Esophagus muscularis mucosa (tissue), 4 donors: ENCODE measurements at regions not wholly inside any gene's neighbourhood (a gene's known extent, or its start where the extent isn't known, plus 50 kb on each side); places are given as distances from the start of the nearest gene placed in this dataset.

Source experiments
- DNase-seq: peaks from one replicate; pipeline ENCODE4 v3.0.0-alpha.2; 2017; ENCODE audit errors: extremely low spot score
- H3K27ac ChIP-seq, 4 donors: fragments of 200-600 bp; sonication (generic); replicated peaks in 1 of 4; 1 replicate in 3 of 4; 2 replicates in 1 of 4; pipeline ENCODE4 v1.5.1; 2016 to 2019; ENCODE audit warnings: mild to moderate bottlenecking in 1 of 4
- H3K27me3 ChIP-seq, 4 donors: fragments of 200-600 bp; sonication (generic); one replicate each; pipeline versions ENCODE4 v1.5.1 to v1.6.0; 2016 to 2019
- H3K36me3 ChIP-seq, 4 donors: fragments of 200-600 bp; sonication (generic); one replicate each; pipeline ENCODE4 v1.5.1; 2016 to 2019
- H3K4me1 ChIP-seq, 4 donors: fragments of 200-600 bp; sonication (generic); one replicate each; pipeline ENCODE4 v1.5.1; 2016 to 2019
- H3K4me3 ChIP-seq, 4 donors: fragments of 200-600 bp; sonication (generic); 1 replicate in 2 of 4; 2 replicates in 2 of 4; pipeline ENCODE4 v1.5.1; 2016 to 2019; ENCODE audit warnings: mild to moderate bottlenecking in 4 of 4, moderate library complexity in 1 of 4
- H3K9me3 ChIP-seq, 4 donors: fragments of 200-600 bp; sonication (generic); 1 replicate in 3 of 4; 2 replicates in 1 of 4; pipeline ENCODE4 v1.5.1; 2016 to 2019
- EP300 ChIP-seq: sonication (generic); formaldehyde crosslinking; IDR thresholded peaks from one replicate; pipeline ENCODE4 v1.6.1; 2017; ENCODE audit warnings: antibody characterized with exemption
- POLR2A ChIP-seq: fragments of 450-650 bp; IDR thresholded peaks from one replicate; pipeline ENCODE4 v1.6.1; 2017; ENCODE audit warnings: antibody characterized with exemption, moderate library complexity, mild to moderate bottlenecking, low read depth
- POLR2AphosphoS5 ChIP-seq, 2 donors: sonication (generic); formaldehyde crosslinking; IDR thresholded peaks; one replicate each; pipeline ENCODE4 v1.6.1; 2017; ENCODE audit warnings: antibody characterized with exemption in 2 of 2
- WGBS: methylation state at CpG from one replicate; pipeline ENCODE4 v1.1.5; 2018; 5-methylcytosine and 5-hydroxymethylcytosine counted together
- intact Hi-C: fragments of 100-400 bp; cut with DNase I; formaldehyde crosslinking; loops from one replicate; pipeline ENCODE4 v1.15.1; 2023
- TF ChIP-seq, protein P1 (sequence below), 3 experiments: fragments of 200-600 bp in 2 of 3; fragments of 450-650 bp in 1 of 3; sonication (generic) in 2 of 3; IDR thresholded peaks; one replicate each; pipeline ENCODE4 v1.5.1; 2017 to 2019; ENCODE audit warnings: antibody characterized with exemption in 3 of 3, mild to moderate bottlenecking in 2 of 3, moderate library complexity in 1 of 3

GRCh38 chr1:244980605-244981004, 116.3 kb upstream of the HNRNPU start:
- Histone ChIP-seq H3K36me3 (peaks cover 0 to 3% (median 0%) of the 10 kb centered on the region in 4 donors), H3K4me1 (no peaks in the 10 kb centered on the region), H3K27me3 (no peaks in the 10 kb centered on the region), H3K4me3 (no peak overlapping the region), H3K27ac (no peak overlapping the region), H3K9me3 (no peaks in the 10 kb centered on the region)
- intact Hi-C loops, result no loop called here
- TF ChIP-seq EP300, result no peak
- no peak for TF ChIP-seq POLR2A
- TF ChIP-seq, protein P1, sequence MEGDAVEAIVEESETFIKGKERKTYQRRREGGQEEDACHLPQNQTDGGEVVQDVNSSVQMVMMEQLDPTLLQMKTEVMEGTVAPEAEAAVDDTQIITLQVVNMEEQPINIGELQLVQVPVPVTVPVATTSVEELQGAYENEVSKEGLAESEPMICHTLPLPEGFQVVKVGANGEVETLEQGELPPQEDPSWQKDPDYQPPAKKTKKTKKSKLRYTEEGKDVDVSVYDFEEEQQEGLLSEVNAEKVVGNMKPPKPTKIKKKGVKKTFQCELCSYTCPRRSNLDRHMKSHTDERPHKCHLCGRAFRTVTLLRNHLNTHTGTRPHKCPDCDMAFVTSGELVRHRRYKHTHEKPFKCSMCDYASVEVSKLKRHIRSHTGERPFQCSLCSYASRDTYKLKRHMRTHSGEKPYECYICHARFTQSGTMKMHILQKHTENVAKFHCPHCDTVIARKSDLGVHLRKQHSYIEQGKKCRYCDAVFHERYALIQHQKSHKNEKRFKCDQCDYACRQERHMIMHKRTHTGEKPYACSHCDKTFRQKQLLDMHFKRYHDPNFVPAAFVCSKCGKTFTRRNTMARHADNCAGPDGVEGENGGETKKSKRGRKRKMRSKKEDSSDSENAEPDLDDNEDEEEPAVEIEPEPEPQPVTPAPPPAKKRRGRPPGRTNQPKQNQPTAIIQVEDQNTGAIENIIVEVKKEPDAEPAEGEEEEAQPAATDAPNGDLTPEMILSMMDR (IDR thresholded peaks at IDR 0.05), result no peak
- no peak for TF ChIP-seq POLR2AphosphoS5 (IDR thresholded peaks at IDR 0.05)
- WGBS, result 89% methylated on average over 7 of the region's 7 CpGs
- DNase-seq, result no peak

DNA sequence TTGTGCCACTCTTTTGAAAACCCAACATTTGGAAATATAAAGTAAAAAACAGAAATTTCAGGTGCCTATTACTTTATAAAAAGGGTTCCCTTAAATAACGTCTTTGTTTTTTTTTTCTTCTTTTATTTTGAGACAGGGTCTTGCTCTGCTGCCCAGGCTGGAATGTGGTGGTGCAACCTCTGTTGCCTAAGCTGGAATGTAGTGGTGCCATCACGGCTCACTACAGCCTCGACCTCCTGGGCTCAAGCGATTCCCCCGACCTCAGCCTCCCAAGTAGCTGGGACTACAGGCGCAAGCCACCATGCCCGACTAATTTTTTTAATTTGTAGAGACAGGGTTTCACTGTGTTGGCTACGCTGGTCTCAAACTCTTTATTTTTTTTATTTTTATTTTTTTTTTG, 110.2 kb upstream of the HNRNPU start:
- Histone ChIP-seq H3K4me1 (peaks cover 5 to 12% (median 8%) of the 10 kb centered on the region in 4 donors), H3K4me3 (no peak overlapping the region), H3K9me3 (no peaks in the 10 kb centered on the region), H3K36me3 (no peaks in the 10 kb centered on the region), H3K27ac (no peak overlapping the region), H3K27me3 (peaks cover 0 to 6% (median 0%) of the 10 kb centered on the region in 4 donors)
- DNase-seq, result no peak
- intact Hi-C loops, result no loop called here
- TF ChIP-seq POLR2AphosphoS5 (IDR thresholded peaks at IDR 0.05) (no peak), EP300 (no peak)
- WGBS, result 77% methylated on average over 8 of the region's 8 CpGs

GRCh38 chr1:244974106-244974505, 109.8 kb upstream of the HNRNPU start:
- Histone ChIP-seq H3K27ac (no peak overlapping the region), H3K36me3 (no peaks in the 10 kb centered on the region), H3K4me3 (no peak overlapping the region), H3K27me3 (peaks cover 0 to 6% (median 0%) of the 10 kb centered on the region in 4 donors), H3K9me3 (no peaks in the 10 kb centered on the region), H3K4me1 (peaks cover 6 to 12% (median 9%) of the 10 kb centered on the region in 4 donors)
- WGBS, result 54% methylated on average over 2 of the region's 2 CpGs
- intact Hi-C loops, result no loop called here
- no peak for TF ChIP-seq POLR2A
- TF ChIP-seq, protein P1 (IDR thresholded peaks at IDR 0.05), result no peak
- TF ChIP-seq POLR2AphosphoS5 (IDR thresholded peaks at IDR 0.05), result no peak
- no peak for TF ChIP-seq EP300
- no peak for DNase-seq

DNA sequence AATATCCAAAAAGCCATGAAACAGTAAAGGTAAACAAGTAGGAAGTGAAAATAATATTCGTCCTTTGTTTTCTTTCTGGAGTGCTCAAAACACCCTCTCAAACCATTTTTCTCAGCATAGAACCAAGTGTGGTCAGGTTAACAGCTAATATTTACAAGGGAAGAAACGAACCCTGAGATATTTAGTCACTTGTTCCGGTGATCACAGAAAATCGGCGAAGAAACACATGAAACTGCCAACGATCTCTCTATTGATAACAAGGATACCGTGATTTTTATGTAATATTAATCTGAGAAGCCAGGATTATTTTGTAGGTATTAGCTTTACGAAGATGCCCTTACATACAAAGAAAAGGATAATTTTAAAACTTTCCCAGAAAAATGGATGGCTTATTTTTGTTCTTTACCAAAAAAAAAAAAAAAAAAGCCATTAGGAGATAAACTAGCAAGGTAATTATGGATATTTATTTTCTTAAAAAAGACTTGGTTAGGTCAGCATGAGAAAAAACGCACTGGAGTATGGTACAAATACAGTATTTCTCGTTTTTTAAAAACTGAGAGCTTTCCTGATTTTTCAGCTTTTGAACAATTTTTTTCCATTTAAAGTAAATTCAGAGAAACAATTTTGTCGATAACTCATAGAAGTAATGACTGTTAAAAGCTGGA, 107.3 kb upstream of the HNRNPU start:
- Histone ChIP-seq H3K27ac (peak overlapping the region; percentile 96 to 100 (median 100)), H3K9me3 (no peaks in the 10 kb centered on the region), H3K36me3 (no peaks in the 10 kb centered on the region), H3K27me3 (peaks cover 0 to 6% (median 0%) of the 10 kb centered on the region in 4 donors), H3K4me1 (peaks cover 17 to 24% (median 22%) of the 10 kb centered on the region in 4 donors), H3K4me3 (peak overlapping the region; percentile 82 to 89 (median 88))
- WGBS, result 17% methylated on average over 11 of the region's 11 CpGs
- TF ChIP-seq EP300 (no peak), POLR2A (no peak), POLR2AphosphoS5 (IDR thresholded peaks at IDR 0.05) (no peak)
- TF ChIP-seq, protein P1 (IDR thresholded peaks at IDR 0.05), result no peak
- no peak for DNase-seq
- intact Hi-C loops, result loop anchor here (2.0 kb wide), 2 partner anchors 107 to 137 kb away; partner anchors contain the start of genes COX20 and HNRNPU

GRCh38 chr1:244970744-244971551, 106.6 kb upstream of the HNRNPU start:
- DNase-seq, result peak; percentile 97
- peak overlapping the region; percentile 96 to 100 (median 100) for H3K27ac ChIP-seq
- under 1% methylated on average over 26 of the region's 67 CpGs for WGBS
- peak overlapping the region; percentile 82 to 89 (median 88) for H3K4me3 ChIP-seq
- TF ChIP-seq, protein P1 (IDR thresholded peaks at IDR 0.05), result peak; percentile 51 to 69 (median 51)
- TF ChIP-seq POLR2AphosphoS5 (IDR thresholded peaks at IDR 0.05) (peak; percentile 85 to 87), EP300 (no peak), POLR2A (peak; percentile 50)
- intact Hi-C loops, result loop anchor here (2.0 kb wide), 2 partner anchors 106 to 136 kb away; partner anchors contain the start of genes COX20 and HNRNPU
- H3K9me3 ChIP-seq, result no peaks in the 10 kb centered on the region
- peaks cover 17 to 24% (median 22%) of the 10 kb centered on the region in 4 donors for H3K4me1 ChIP-seq
- H3K27me3 ChIP-seq, result peaks cover 0 to 6% (median 0%) of the 10 kb centered on the region in 4 donors
- no peaks in the 10 kb centered on the region for H3K36me3 ChIP-seq
